Ishikawa (cell line): ENCODE measurements at regions not wholly inside any gene's neighbourhood (a gene's known extent, or its start where the extent isn't known, plus 50 kb on each side); places are given as distances from the start of the nearest gene placed in this dataset.

Source experiments
- CEBPB ChIP-seq: IDR thresholded peaks from 2 replicates; pipeline ENCODE4 v1.6.1; 2012
- CREB1 ChIP-seq: IDR thresholded peaks from 2 replicates; pipeline ENCODE4 v1.6.1; 2012; ENCODE audit warnings: low read depth
- EGR1 ChIP-seq: IDR thresholded peaks from 2 replicates; pipeline ENCODE4 v1.6.1; 2012
- EP300 ChIP-seq: IDR thresholded peaks from 2 replicates; pipeline ENCODE4 v1.6.1; 2012; ENCODE audit warnings: borderline replicate concordance
- FOXM1 ChIP-seq: IDR thresholded peaks from 2 replicates; pipeline ENCODE4 v1.6.1; 2012; ENCODE audit warnings: low read depth, borderline replicate concordance
- NFIC ChIP-seq: IDR thresholded peaks from 2 replicates; pipeline ENCODE4 v1.6.1; 2012
- RAD21 ChIP-seq: IDR thresholded peaks from 2 replicates; pipeline ENCODE4 v1.6.1; 2012; ENCODE audit warnings: low read depth
- TAF1 ChIP-seq: IDR thresholded peaks from 2 replicates; pipeline ENCODE4 v1.6.1; 2012; ENCODE audit warnings: low read depth, mild to moderate bottlenecking
- TCF12 ChIP-seq: IDR thresholded peaks from 2 replicates; pipeline ENCODE4 v1.6.1; 2012; ENCODE audit warnings: low read depth
- TEAD4 ChIP-seq: IDR thresholded peaks from 2 replicates; pipeline ENCODE4 v1.6.1; 2012
- USF1 ChIP-seq: IDR thresholded peaks from 2 replicates; pipeline ENCODE4 v1.6.1; 2012
- YY1 ChIP-seq: IDR thresholded peaks from 2 replicates; pipeline ENCODE4 v1.6.1; 2012; ENCODE audit warnings: low read depth
- ZBTB7A ChIP-seq: IDR thresholded peaks from 2 replicates; pipeline ENCODE4 v1.6.1; 2012; ENCODE audit warnings: low read depth
- TF ChIP-seq, protein P1 (sequence below): IDR thresholded peaks from 2 replicates; pipeline ENCODE4 v1.6.1; 2012; ENCODE audit warnings: low read depth, mild to moderate bottlenecking
- TF ChIP-seq, protein P2 (sequence below): IDR thresholded peaks from 2 replicates; pipeline ENCODE4 v1.6.1; 2012

GRCh38 chr2:15852811-15853210, 87.5 kb upstream of the MYCN start:
- TF ChIP-seq NFIC (no peak), RAD21 (no peak), EP300 (no peak), CEBPB (no peak), TEAD4 (no peak), ZBTB7A (no peak), USF1 (no peak), FOXM1 (no peak)
- TF ChIP-seq, protein P1, sequence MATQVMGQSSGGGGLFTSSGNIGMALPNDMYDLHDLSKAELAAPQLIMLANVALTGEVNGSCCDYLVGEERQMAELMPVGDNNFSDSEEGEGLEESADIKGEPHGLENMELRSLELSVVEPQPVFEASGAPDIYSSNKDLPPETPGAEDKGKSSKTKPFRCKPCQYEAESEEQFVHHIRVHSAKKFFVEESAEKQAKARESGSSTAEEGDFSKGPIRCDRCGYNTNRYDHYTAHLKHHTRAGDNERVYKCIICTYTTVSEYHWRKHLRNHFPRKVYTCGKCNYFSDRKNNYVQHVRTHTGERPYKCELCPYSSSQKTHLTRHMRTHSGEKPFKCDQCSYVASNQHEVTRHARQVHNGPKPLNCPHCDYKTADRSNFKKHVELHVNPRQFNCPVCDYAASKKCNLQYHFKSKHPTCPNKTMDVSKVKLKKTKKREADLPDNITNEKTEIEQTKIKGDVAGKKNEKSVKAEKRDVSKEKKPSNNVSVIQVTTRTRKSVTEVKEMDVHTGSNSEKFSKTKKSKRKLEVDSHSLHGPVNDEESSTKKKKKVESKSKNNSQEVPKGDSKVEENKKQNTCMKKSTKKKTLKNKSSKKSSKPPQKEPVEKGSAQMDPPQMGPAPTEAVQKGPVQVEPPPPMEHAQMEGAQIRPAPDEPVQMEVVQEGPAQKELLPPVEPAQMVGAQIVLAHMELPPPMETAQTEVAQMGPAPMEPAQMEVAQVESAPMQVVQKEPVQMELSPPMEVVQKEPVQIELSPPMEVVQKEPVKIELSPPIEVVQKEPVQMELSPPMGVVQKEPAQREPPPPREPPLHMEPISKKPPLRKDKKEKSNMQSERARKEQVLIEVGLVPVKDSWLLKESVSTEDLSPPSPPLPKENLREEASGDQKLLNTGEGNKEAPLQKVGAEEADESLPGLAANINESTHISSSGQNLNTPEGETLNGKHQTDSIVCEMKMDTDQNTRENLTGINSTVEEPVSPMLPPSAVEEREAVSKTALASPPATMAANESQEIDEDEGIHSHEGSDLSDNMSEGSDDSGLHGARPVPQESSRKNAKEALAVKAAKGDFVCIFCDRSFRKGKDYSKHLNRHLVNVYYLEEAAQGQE = no peak

- no peak for TF ChIP-seq ZBTB7A
- TF ChIP-seq EGR1 = no peak
- TF ChIP-seq CREB1 = no peak
- TF ChIP-seq NFIC = no peak
Observed at GRCh38 chr2:15853903-15854302, 86.4 kb upstream of the MYCN start.

- TF ChIP-seq TCF12 (no peak), EGR1 (no peak), CEBPB (no peak)
Observed at GRCh38 chr2:15855766-15856260, 84.5 kb upstream of the MYCN start.

GRCh38 chr2:15856318-15856717, 84.0 kb upstream of the MYCN start:
- TF ChIP-seq, protein P1 = no peak
- TF ChIP-seq YY1 = 0 out of 2 replicates have a peak, but pooled peaks have one; percentile 39

GRCh38 chr2:15858466-15858865, 81.9 kb upstream of the MYCN start:
- TF ChIP-seq, protein P2, sequence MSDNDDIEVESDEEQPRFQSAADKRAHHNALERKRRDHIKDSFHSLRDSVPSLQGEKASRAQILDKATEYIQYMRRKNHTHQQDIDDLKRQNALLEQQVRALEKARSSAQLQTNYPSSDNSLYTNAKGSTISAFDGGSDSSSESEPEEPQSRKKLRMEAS = no peak
- TF ChIP-seq, protein P1 = no peak
- TF ChIP-seq EP300 (no peak), ZBTB7A (no peak), USF1 (no peak), CREB1 (no peak), TCF12 (no peak), FOXM1 (no peak), EGR1 (no peak), RAD21 (no peak), NFIC (no peak), TAF1 (no peak), CEBPB (no peak), TEAD4 (no peak), YY1 (no peak)

DNA sequence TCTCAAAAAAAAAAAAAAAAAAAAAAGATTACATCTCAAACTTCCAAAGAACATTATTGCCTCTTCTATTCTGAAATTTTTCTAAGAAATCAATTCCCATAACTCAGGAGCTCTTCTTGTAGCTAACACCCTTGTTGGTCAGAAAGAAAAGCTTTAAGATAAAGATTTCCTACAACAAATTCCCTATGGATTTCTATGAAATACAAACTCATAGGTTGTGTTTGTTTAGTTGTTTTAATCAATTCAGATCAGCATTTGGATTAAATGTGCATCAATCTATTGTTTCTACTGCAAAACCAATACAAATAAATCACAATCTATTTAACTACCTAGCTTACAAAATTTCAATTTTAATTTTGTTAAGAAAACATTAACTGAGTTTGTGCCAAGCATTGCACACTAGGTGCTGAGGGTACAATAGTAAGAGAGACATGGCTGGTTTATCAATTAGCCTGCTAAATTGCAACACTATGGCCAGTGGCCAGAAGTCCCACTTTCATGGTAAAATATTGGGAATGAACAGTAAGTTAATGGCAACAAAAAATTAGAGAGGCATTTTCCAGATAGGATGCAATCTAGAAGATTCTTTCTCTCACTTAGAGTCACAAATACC, 80.2 kb upstream of the MYCN start:
- TF ChIP-seq CEBPB (no peak), FOXM1 (no peak), TAF1 (no peak), RAD21 (no peak), EGR1 (no peak), ZBTB7A (no peak), YY1 (no peak), EP300 (no peak), TCF12 (no peak), CREB1 (no peak), USF1 (no peak), TEAD4 (no peak), NFIC (no peak)
- TF ChIP-seq, protein P1 = no peak
- TF ChIP-seq, protein P2 = no peak
